NCI-H524 treated with DMSO at 0.1 percent for 48 hours (cell line): ENCODE measurements at regions not wholly inside any gene's neighbourhood (a gene's known extent, or its start where the extent isn't known, plus 50 kb on each side); places are given as distances from the start of the nearest gene placed in this dataset.

Source experiments
- DNase-seq: peaks from one replicate; lab custom pipeline; 2025; lab: John Stamatoyannopoulos, UW

- no peak for DNase-seq
These were observed 234.4 kb upstream of the PMFBP1 start for GRCh38 chr16:72406390-72406789.

GRCh38 chr16:72404299-72404698, 232.3 kb upstream of the PMFBP1 start:
- no peak for DNase-seq

- DNase-seq: no peak
These were observed 229.1 kb upstream of the PMFBP1 start for GRCh38 chr16:72401084-72401361.

- peak; percentile 36 for DNase-seq
These were observed 228.5 kb upstream of the PMFBP1 start for GRCh38 chr16:72400257-72401083.

GRCh38 chr16:72399811-72400210, 227.9 kb upstream of the PMFBP1 start:
- DNase-seq: no peak

GRCh38 chr16:72397876-72398275, 225.9 kb upstream of the PMFBP1 start:
- DNase-seq: no peak

- no peak for DNase-seq
These were observed 222.6 kb upstream of the PMFBP1 start for GRCh38 chr16:72394526-72394925.

GRCh38 chr16:72389791-72390190, 217.8 kb upstream of the PMFBP1 start:
- no peak for DNase-seq

- no peak for DNase-seq
These were observed 216.1 kb upstream of the PMFBP1 start for GRCh38 chr16:72388007-72388406.

- no peak for DNase-seq
These were observed 212.7 kb upstream of the PMFBP1 start for GRCh38 chr16:72384651-72385050.

GRCh38 chr16:72380283-72380682, 208.3 kb upstream of the PMFBP1 start:
- no peak for DNase-seq

- DNase-seq: no peak
These were observed 201.2 kb upstream of the PMFBP1 start for GRCh38 chr16:72373201-72373600.

GRCh38 chr16:72372087-72373045, 200.4 kb upstream of the PMFBP1 start:
- no peak for DNase-seq

GRCh38 chr16:72371307-72372086, 199.5 kb upstream of the PMFBP1 start:
- no peak for DNase-seq

GRCh38 chr16:72369274-72369673, 197.3 kb upstream of the PMFBP1 start:
- no peak for DNase-seq

GRCh38 chr16:72367851-72368250, 195.9 kb upstream of the PMFBP1 start:
- no peak for DNase-seq

- no peak for DNase-seq
These were observed 191.0 kb upstream of the PMFBP1 start for GRCh38 chr16:72362973-72363372.

- DNase-seq: no peak
These were observed 190.5 kb upstream of the PMFBP1 start for GRCh38 chr16:72362476-72362875.

- DNase-seq: no peak
These were observed 186.0 kb upstream of the PMFBP1 start for GRCh38 chr16:72357910-72358309.

- DNase-seq: no peak
These were observed 183.6 kb upstream of the PMFBP1 start for GRCh38 chr16:72355561-72355960.

- DNase-seq: no peak
These were observed 177.8 kb upstream of the PMFBP1 start for GRCh38 chr16:72349719-72350118.

GRCh38 chr16:72332926-72333325, 161.0 kb upstream of the PMFBP1 start:
- DNase-seq: no peak
